Body of pancreas (tissue), 4 donors: ENCODE measurements at regions not wholly inside any gene's neighbourhood (a gene's known extent, or its start where the extent isn't known, plus 50 kb on each side); places are given as distances from the start of the nearest gene placed in this dataset.

Experiments used
- ATAC-seq: fragments of 150-250 bp; one replicate; pipeline ENCODE4 v1.9.1; 2016
- DNase-seq, 4 donors: peaks; one replicate each; pipeline ENCODE4 v3.0.0-alpha.2; 2019
- H3K27ac ChIP-seq, 4 donors: fragments of 200-600 bp; sonication (generic); 1 replicate in 3 of 4; 2 replicates in 1 of 4; pipeline versions ENCODE4 v1.5.1 to v1.6.1; 2016 to 2019; ENCODE audit warnings: mild to moderate bottlenecking in 1 of 4, mixed read lengths in 1 of 4, moderate library complexity in 1 of 4
- H3K27me3 ChIP-seq, 2 donors: fragments of 200-600 bp; sonication (generic); one replicate each; pipeline ENCODE4 v1.6.0; 2016; ENCODE audit warnings: mild to moderate bottlenecking in 1 of 2
- H3K36me3 ChIP-seq, 2 donors: fragments of 200-600 bp; sonication (generic); replicated peaks in 1 of 2; 2 replicates each; pipeline ENCODE4 v1.5.1; 2016; ENCODE audit warnings: low read depth in 2 of 2; ENCODE audit not compliant: insufficient read depth in 1 of 2
- H3K4me1 ChIP-seq: fragments of 200-600 bp; sonication (generic); one replicate; pipeline ENCODE4 v1.6.0; 2016
- H3K4me3 ChIP-seq, 2 donors: fragments of 200-600 bp; sonication (generic); 1 replicate in 1 of 2; 2 replicates in 1 of 2; pipeline ENCODE4 v1.5.1; 2016 to 2019
- H3K9me3 ChIP-seq, 3 donors: fragments of 200-600 bp; sonication (generic); 1 replicate in 2 of 3; 2 replicates in 1 of 3; pipeline ENCODE4 v1.5.1; 2016
- CTCF ChIP-seq, 7 experiments: fragments of 450-650 bp in 4 of 7; fragments of 200-600 bp in 3 of 7; sonication (generic) in 3 of 7; IDR thresholded peaks; one replicate each; pipeline ENCODE4 v1.5.1; 2016 to 2019; ENCODE audit warnings: antibody characterized with exemption in 7 of 7
- POLR2A ChIP-seq, 3 donors: fragments of 450-650 bp; IDR thresholded peaks; one replicate each; pipeline ENCODE4 v1.6.1; 2016; ENCODE audit warnings: antibody characterized with exemption in 3 of 3, mild to moderate bottlenecking in 2 of 3
- WGBS, 2 donors: methylation state at CpG; one replicate each; pipeline ENCODE4 v1.1.5; 2017; 5-methylcytosine and 5-hydroxymethylcytosine counted together
- intact Hi-C: fragments of 100-400 bp; cut with DNase I; formaldehyde crosslinking; loops from one replicate; pipeline ENCODE4 v1.15.1; 2023

DNA sequence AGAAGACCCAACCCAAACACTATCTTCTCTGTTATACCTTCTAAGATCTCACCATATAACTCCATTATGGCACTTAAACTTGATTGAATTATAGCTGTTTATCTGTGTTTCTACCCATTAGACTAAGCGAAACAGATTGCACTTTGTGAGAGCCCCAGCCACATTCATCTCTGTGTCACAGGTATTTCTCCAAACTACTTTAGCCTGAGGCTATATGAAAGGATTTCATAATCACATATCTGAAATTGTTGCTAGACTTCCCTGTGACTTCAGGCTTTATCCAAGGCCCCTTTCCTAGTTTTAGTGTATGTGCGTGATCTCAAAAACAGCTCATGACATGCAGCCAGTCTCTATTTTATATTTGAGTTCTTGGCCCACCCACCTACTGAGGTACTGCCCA lies 745.0 kb upstream of the ACVR2A start:
- TF ChIP-seq CTCF (IDR thresholded peaks at IDR 0.05) (no peak), POLR2A (IDR thresholded peaks at IDR 0.05) (no peak)
- ATAC-seq (no peak), DNase-seq (no peak)
- Histone ChIP-seq H3K36me3 (no peaks in the 10 kb centered on the region), H3K4me3 (no peak overlapping the region), H3K9me3 (no peaks in the 10 kb centered on the region), H3K27me3 (no peaks in the 10 kb centered on the region), H3K27ac (no peak overlapping the region), H3K4me1 (peaks cover 9% of the 10 kb centered on the region)
- 92 to 96% methylated on average over 2 of the region's 2 CpGs for WGBS, 2 donors
- intact Hi-C loops: no loop called here

DNA sequence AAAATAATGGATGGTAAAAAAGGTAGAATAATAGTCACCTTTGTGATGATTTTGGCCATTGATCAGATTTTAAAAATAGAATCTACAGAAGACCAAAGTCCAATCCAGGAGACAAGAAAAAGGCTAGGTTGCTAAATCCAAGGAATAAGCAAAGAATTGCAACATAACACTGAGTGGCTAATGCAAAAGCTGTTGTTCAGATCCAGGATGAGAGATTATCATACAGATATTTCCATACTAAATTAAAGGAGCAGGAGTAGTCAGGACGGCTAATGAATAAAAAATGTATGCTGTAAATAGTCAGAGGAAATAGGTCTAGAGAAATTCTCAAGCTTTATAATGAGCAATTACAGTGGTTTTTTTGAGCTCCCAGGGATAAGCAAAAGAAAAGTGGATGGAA lies 745.9 kb upstream of the ACVR2A start:
- H3K4me1 ChIP-seq: peaks cover 9% of the 10 kb centered on the region
- TF ChIP-seq CTCF (IDR thresholded peaks at IDR 0.05) (no peak), POLR2A (IDR thresholded peaks at IDR 0.05) (no peak)
- WGBS, 2 donors: 19 to 25% methylated on average over 1 of the region's 1 CpG
- peak; percentile 33 for ATAC-seq
- no peak overlapping the region for H3K27ac ChIP-seq
- H3K36me3 ChIP-seq: no peaks in the 10 kb centered on the region
- no peak overlapping the region for H3K4me3 ChIP-seq
- no peaks in the 10 kb centered on the region for H3K9me3 ChIP-seq
- intact Hi-C loops: no loop called here
- DNase-seq: no peak
- H3K27me3 ChIP-seq: no peaks in the 10 kb centered on the region

GRCh38 chr2:147097747-147098146 lies 747.1 kb upstream of the ACVR2A start:
- Histone ChIP-seq H3K27ac (no peak overlapping the region), H3K4me3 (no peak overlapping the region), H3K4me1 (peaks cover 9% of the 10 kb centered on the region), H3K9me3 (no peaks in the 10 kb centered on the region), H3K27me3 (no peaks in the 10 kb centered on the region), H3K36me3 (no peaks in the 10 kb centered on the region)
- TF ChIP-seq POLR2A (IDR thresholded peaks at IDR 0.05) (no peak), CTCF (IDR thresholded peaks at IDR 0.05) (no peak)
- ATAC-seq: no peak
- DNase-seq: no peak
- intact Hi-C loops: no loop called here

DNA sequence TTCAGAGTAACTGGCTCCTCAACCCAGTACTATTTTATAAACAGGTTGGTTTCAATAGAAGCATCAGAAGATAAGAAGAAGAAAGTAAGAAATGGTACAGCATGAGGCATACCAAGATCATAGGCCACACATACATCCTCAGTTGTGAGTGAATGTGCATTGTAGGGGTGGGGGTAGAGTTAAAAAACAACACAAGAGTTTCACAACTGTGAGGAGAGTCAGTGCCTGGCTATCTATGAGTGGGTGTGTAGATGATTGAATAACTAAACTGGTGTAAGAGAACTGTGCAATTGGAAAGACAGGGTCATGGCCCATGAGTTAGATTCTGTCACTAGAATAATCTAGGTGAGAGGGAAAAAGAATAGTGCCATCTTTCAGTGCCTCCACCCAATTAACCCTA lies 748.2 kb upstream of the ACVR2A start:
- H3K36me3 ChIP-seq: no peaks in the 10 kb centered on the region
- no peak overlapping the region for H3K4me3 ChIP-seq
- intact Hi-C loops: no loop called here
- H3K27me3 ChIP-seq: no peaks in the 10 kb centered on the region
- H3K9me3 ChIP-seq: no peaks in the 10 kb centered on the region
- TF ChIP-seq CTCF (IDR thresholded peaks at IDR 0.05): no peak
- no peak for TF ChIP-seq POLR2A (IDR thresholded peaks at IDR 0.05)
- DNase-seq (no peak), ATAC-seq (no peak)
- no peak overlapping the region for H3K27ac ChIP-seq
- H3K4me1 ChIP-seq: peaks cover 9% of the 10 kb centered on the region

GRCh38 chr2:147095376-147095775 lies 749.5 kb upstream of the ACVR2A start:
- peaks cover 9% of the 10 kb centered on the region for H3K4me1 ChIP-seq
- no peak overlapping the region for H3K4me3 ChIP-seq
- H3K36me3 ChIP-seq: no peaks in the 10 kb centered on the region
- H3K27ac ChIP-seq: no peak overlapping the region
- no peaks in the 10 kb centered on the region for H3K27me3 ChIP-seq
- TF ChIP-seq CTCF (IDR thresholded peaks at IDR 0.05) (no peak), POLR2A (IDR thresholded peaks at IDR 0.05) (no peak)
- DNase-seq (no peak), ATAC-seq (no peak)
- H3K9me3 ChIP-seq: no peaks in the 10 kb centered on the region
- intact Hi-C loops: no loop called here
- 78 to 87% methylated on average over 2 of the region's 2 CpGs for WGBS, 2 donors
